ENCODE measurements at regions not wholly inside any gene's neighbourhood (a gene's known extent, or its start where the extent isn't known, plus 50 kb on each side); places are given as distances from the start of the nearest gene placed in this dataset.

DNA sequence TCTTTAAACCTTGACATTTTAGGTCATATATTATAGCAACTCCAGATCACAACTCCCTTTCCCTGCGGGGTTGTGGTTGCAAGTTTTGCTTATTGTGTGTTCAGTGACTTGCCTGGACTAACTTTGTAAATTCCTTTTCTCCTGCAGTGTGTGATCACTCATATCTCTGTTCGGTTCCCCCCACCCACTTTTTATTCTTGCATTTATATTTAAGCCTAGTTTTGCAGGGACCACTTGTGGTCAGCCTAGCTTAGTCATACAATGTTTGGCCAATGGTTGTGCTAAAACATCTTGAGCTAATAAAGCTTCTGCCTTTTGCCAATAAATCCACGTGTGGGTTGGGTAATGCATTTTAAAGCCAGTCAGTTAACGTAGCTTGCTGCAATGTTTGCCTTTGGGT is 146.5 kb upstream of the IRX4 start:
- H3K27ac ChIP-seq (ENCODE audit: low read length): no peak overlapping the region
- H3K9me3 ChIP-seq (ENCODE audit: insufficient read depth, low read length): no peaks in the 10 kb centered on the region
- H3K36me3 ChIP-seq (replicated peaks; ENCODE audit: low read depth, low read length): no peaks in the 10 kb centered on the region
- no peak overlapping the region for H3K9ac ChIP-seq (ENCODE audit: low read length)
- H3K4me1 ChIP-seq (ENCODE audit: low read length): no peaks in the 10 kb centered on the region
- no peak overlapping the region for H3K4me2 ChIP-seq (ENCODE audit: low read length)
- H2AFZ ChIP-seq (ENCODE audit: low read depth, low read length): no peak overlapping the region
- TF ChIP-seq EZH2phosphoT487 (IDR thresholded peaks at IDR 0.05; ENCODE audit: low read depth): no peak
- peaks cover 11% of the 10 kb centered on the region for H3K27me3 ChIP-seq (ENCODE audit: low read depth, low read length)
- no peaks in the 10 kb centered on the region for H4K20me1 ChIP-seq (ENCODE audit: insufficient read depth, low read length)
- H3K79me2 ChIP-seq (ENCODE audit: low read length): no peaks in the 10 kb centered on the region
- no peak overlapping the region for H3K4me3 ChIP-seq (ENCODE audit: low read length)

GRCh38 chr5:2027790-2028189 is 145.1 kb upstream of the IRX4 start:
- Histone ChIP-seq H3K9me3 (ENCODE audit: insufficient read depth, low read length) (no peaks in the 10 kb centered on the region), H3K4me3 (ENCODE audit: low read length) (no peak overlapping the region), H3K79me2 (ENCODE audit: low read length) (no peaks in the 10 kb centered on the region), H3K36me3 (replicated peaks; ENCODE audit: low read depth, low read length) (no peaks in the 10 kb centered on the region), H3K27ac (ENCODE audit: low read length) (no peak overlapping the region), H3K4me2 (ENCODE audit: low read length) (no peak overlapping the region), H3K9ac (ENCODE audit: low read length) (no peak overlapping the region), H2AFZ (ENCODE audit: low read depth, low read length) (no peak overlapping the region), H4K20me1 (ENCODE audit: insufficient read depth, low read length) (no peaks in the 10 kb centered on the region), H3K4me1 (ENCODE audit: low read length) (no peaks in the 10 kb centered on the region), H3K27me3 (ENCODE audit: low read depth, low read length) (peaks cover 6% of the 10 kb centered on the region)
- TF ChIP-seq, protein P1, sequence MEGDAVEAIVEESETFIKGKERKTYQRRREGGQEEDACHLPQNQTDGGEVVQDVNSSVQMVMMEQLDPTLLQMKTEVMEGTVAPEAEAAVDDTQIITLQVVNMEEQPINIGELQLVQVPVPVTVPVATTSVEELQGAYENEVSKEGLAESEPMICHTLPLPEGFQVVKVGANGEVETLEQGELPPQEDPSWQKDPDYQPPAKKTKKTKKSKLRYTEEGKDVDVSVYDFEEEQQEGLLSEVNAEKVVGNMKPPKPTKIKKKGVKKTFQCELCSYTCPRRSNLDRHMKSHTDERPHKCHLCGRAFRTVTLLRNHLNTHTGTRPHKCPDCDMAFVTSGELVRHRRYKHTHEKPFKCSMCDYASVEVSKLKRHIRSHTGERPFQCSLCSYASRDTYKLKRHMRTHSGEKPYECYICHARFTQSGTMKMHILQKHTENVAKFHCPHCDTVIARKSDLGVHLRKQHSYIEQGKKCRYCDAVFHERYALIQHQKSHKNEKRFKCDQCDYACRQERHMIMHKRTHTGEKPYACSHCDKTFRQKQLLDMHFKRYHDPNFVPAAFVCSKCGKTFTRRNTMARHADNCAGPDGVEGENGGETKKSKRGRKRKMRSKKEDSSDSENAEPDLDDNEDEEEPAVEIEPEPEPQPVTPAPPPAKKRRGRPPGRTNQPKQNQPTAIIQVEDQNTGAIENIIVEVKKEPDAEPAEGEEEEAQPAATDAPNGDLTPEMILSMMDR (IDR thresholded peaks at IDR 0.05; ENCODE audit: low read depth, low read length): no peak
- no peak for TF ChIP-seq EZH2phosphoT487 (IDR thresholded peaks at IDR 0.05; ENCODE audit: low read depth)

- Histone ChIP-seq H3K9ac (ENCODE audit: low read length) (no peak overlapping the region), H3K27me3 (ENCODE audit: low read depth, low read length) (no peaks in the 10 kb centered on the region), H3K9me3 (ENCODE audit: insufficient read depth, low read length) (no peaks in the 10 kb centered on the region), H3K27ac (ENCODE audit: low read length) (no peak overlapping the region), H3K79me2 (ENCODE audit: low read length) (no peaks in the 10 kb centered on the region), H3K4me2 (ENCODE audit: low read length) (no peak overlapping the region), H3K4me1 (ENCODE audit: low read length) (no peaks in the 10 kb centered on the region), H2AFZ (ENCODE audit: low read depth, low read length) (no peak overlapping the region), H3K36me3 (replicated peaks; ENCODE audit: low read depth, low read length) (no peaks in the 10 kb centered on the region), H4K20me1 (ENCODE audit: insufficient read depth, low read length) (no peaks in the 10 kb centered on the region), H3K4me3 (ENCODE audit: low read length) (no peak overlapping the region)
- TF ChIP-seq, protein P1 (IDR thresholded peaks at IDR 0.05; ENCODE audit: low read depth, low read length): no peak
- TF ChIP-seq EZH2phosphoT487 (IDR thresholded peaks at IDR 0.05; ENCODE audit: low read depth): no peak
Observed at GRCh38 chr5:2024986-2025721, 142.4 kb upstream of the IRX4 start.

DNA sequence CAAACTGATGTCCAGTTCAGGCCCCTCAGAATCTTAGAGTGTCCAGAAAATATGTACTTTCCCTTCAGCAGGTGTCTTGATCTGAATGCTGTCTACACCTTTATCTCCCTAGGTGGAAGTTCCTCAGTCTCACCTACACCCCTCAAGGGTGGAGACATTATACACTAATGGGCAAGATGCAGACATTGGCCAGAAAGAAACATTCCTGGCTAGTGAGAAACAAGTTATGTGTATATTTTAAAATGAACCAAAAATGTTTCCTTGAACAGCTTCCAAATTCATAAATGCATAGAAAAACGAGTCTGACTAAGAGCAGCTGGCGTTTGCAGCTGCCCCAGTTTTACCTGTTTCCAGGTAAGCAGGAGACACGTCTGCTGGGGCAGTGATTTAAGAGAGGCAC is 140.5 kb upstream of the IRX4 start:
- no peak overlapping the region for H3K4me2 ChIP-seq (ENCODE audit: low read length)
- no peaks in the 10 kb centered on the region for H3K27me3 ChIP-seq (ENCODE audit: low read depth, low read length)
- no peaks in the 10 kb centered on the region for H3K79me2 ChIP-seq (ENCODE audit: low read length)
- no peaks in the 10 kb centered on the region for H4K20me1 ChIP-seq (ENCODE audit: insufficient read depth, low read length)
- TF ChIP-seq, protein P1 (IDR thresholded peaks at IDR 0.05; ENCODE audit: low read depth, low read length): no peak
- TF ChIP-seq EZH2phosphoT487 (IDR thresholded peaks at IDR 0.05; ENCODE audit: low read depth): no peak
- H3K36me3 ChIP-seq (replicated peaks; ENCODE audit: low read depth, low read length): no peaks in the 10 kb centered on the region
- H3K9me3 ChIP-seq (ENCODE audit: insufficient read depth, low read length): no peaks in the 10 kb centered on the region
- no peak overlapping the region for H3K9ac ChIP-seq (ENCODE audit: low read length)
- no peak overlapping the region for H3K27ac ChIP-seq (ENCODE audit: low read length)
- no peak overlapping the region for H3K4me3 ChIP-seq (ENCODE audit: low read length)
- no peaks in the 10 kb centered on the region for H3K4me1 ChIP-seq (ENCODE audit: low read length)
- no peak overlapping the region for H2AFZ ChIP-seq (ENCODE audit: low read depth, low read length)

Data from OCI-LY3 (cell line).